ENCODE measurements at regions not wholly inside any gene's neighbourhood (a gene's known extent, or its start where the extent isn't known, plus 50 kb on each side); places are given as distances from the start of the nearest gene placed in this dataset.

GRCh38 chr6:8301502-8301901 lies 133.8 kb downstream of the SLC35B3 start:
- Mint-ChIP-seq H3K9me3 (peaks cover 2 to 4% of the 10 kb centered on the region in 2 experiments; a peak in 1 of 5 replicates), H3K27ac (no peak overlapping the region), H3K4me1 (no peaks in the 10 kb centered on the region), H3K4me3 (no peak overlapping the region), H3K36me3 (ENCODE audit: insufficient read depth in 1 of 3, low read depth in 3 of 3) (no peaks in the 10 kb centered on the region; a peak in 1 of 7 replicates), H3K27me3 (ENCODE audit: low read depth) (no peaks in the 10 kb centered on the region)
- DNase-seq, result no peak
- Histone ChIP-seq H3K56ac (ENCODE audit: insufficient read length, low read depth, low read length) (no peak overlapping the region), H2BK12ac (ENCODE audit: insufficient read length, low read depth, low read length) (no peak overlapping the region), H3K23ac (ENCODE audit: insufficient read length, low read depth, low read length) (no peak overlapping the region), H3K4me1 (ENCODE audit: insufficient read depth, low read length) (no peaks in the 10 kb centered on the region), H3K27ac (ENCODE audit: insufficient read length, low read depth, low read length) (no peak overlapping the region), H3K14ac (ENCODE audit: insufficient read depth, low read length) (no peak overlapping the region), H2BK15ac (ENCODE audit: low read depth, low read length) (no peak overlapping the region), H2BK120ac (ENCODE audit: low read depth, low read length, poor library complexity, severe bottlenecking) (no peak overlapping the region), H3T11ph (ENCODE audit: low read length) (no peak overlapping the region), H4K8ac (replicated peaks; ENCODE audit: insufficient read length, low read depth, low read length) (no peak overlapping the region), H3K18ac (ENCODE audit: insufficient read length, low read depth, low read length) (no peak overlapping the region), H3K23me2 (ENCODE audit: insufficient read length, low read depth, low read length, poor library complexity, severe bottlenecking) (no peaks in the 10 kb centered on the region), H3K27me3 (ENCODE audit: insufficient read depth, low read length) (no peaks in the 10 kb centered on the region), H4K5ac (ENCODE audit: insufficient read length, low read depth, low read length) (no peak overlapping the region), H2AFZ (ENCODE audit: low read length) (no peak overlapping the region), H3K9me3 (ENCODE audit: control insufficient read depth, low read depth, low read length) (no peaks in the 10 kb centered on the region), H3K4me2 (ENCODE audit: insufficient read depth, insufficient read length, low read length) (no peak overlapping the region), H3K79me2 (ENCODE audit: insufficient read depth, low read length) (no peaks in the 10 kb centered on the region), H2BK5ac (ENCODE audit: insufficient read length, low read length) (no peak overlapping the region), H3K79me1 (ENCODE audit: insufficient read depth, low read depth, low read length, poor library complexity, severe bottlenecking) (no peaks in the 10 kb centered on the region), H3K9ac (ENCODE audit: extremely low read depth, insufficient read length, low read length) (no peak overlapping the region), H2AK5ac (ENCODE audit: insufficient read length, low read length) (no peak overlapping the region), H3K4ac (ENCODE audit: low read depth, low read length) (no peak overlapping the region), H2BK20ac (ENCODE audit: low read depth, low read length, poor library complexity, severe bottlenecking) (no peak overlapping the region), H4K20me1 (ENCODE audit: control insufficient read depth, insufficient read depth, insufficient read length) (no peaks in the 10 kb centered on the region), H4K91ac (ENCODE audit: insufficient read length, low read depth, low read length) (no peak overlapping the region)
- TF ChIP-seq CTCF (conservative IDR thresholded peaks at IDR 0.05), result no peak
- WGBS (ENCODE audit: extremely low coverage, insufficient read length, low lambda C conversion rate), result no CpG with 5 or more reads among the region's 2 CpGs

All from H9 (cell line).